Uterus (tissue), 2 donors: ENCODE measurements at regions not wholly inside any gene's neighbourhood (a gene's known extent, or its start where the extent isn't known, plus 50 kb on each side); places are given as distances from the start of the nearest gene placed in this dataset.

ENCODE experiments used
- POLR2A ChIP-seq, 2 donors: fragments of 450-650 bp; IDR thresholded peaks; one replicate each; pipeline ENCODE4 v1.6.1; 2016; ENCODE audit warnings: antibody characterized with exemption in 2 of 2, mild to moderate bottlenecking in 1 of 2, moderate library complexity in 1 of 2
- TF ChIP-seq, protein P1 (sequence below), 4 experiments: fragments of 200-600 bp in 2 of 4; fragments of 450-650 bp in 2 of 4; sonication (generic) in 2 of 4; IDR thresholded peaks; one replicate each; pipeline ENCODE4 v1.5.1; 2016 to 2019; ENCODE audit warnings: antibody characterized with exemption in 4 of 4, mild to moderate bottlenecking in 2 of 4, moderate library complexity in 1 of 4

DNA sequence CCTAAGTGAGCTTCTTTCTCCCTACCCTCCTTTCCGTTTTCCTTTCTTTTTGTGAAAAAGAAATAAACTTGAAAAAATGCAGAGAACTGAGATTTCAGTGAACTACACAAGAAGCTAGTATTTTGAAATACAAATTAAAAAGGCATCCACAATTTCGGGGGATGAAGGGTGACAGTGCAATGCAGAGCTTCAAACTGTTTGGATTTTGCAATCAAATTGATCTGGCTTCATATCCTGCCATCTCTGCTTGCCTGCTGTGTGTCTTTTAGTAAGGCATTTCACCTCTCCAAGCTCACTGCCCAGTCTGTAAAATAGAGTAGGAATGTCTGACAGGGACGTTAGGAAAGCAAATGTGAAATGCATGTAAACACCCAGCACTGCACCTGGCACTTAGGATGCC lies 258.0 kb downstream of the HACE1 start:
- TF ChIP-seq POLR2A (IDR thresholded peaks at IDR 0.05), result no peak
- TF ChIP-seq, protein P1, sequence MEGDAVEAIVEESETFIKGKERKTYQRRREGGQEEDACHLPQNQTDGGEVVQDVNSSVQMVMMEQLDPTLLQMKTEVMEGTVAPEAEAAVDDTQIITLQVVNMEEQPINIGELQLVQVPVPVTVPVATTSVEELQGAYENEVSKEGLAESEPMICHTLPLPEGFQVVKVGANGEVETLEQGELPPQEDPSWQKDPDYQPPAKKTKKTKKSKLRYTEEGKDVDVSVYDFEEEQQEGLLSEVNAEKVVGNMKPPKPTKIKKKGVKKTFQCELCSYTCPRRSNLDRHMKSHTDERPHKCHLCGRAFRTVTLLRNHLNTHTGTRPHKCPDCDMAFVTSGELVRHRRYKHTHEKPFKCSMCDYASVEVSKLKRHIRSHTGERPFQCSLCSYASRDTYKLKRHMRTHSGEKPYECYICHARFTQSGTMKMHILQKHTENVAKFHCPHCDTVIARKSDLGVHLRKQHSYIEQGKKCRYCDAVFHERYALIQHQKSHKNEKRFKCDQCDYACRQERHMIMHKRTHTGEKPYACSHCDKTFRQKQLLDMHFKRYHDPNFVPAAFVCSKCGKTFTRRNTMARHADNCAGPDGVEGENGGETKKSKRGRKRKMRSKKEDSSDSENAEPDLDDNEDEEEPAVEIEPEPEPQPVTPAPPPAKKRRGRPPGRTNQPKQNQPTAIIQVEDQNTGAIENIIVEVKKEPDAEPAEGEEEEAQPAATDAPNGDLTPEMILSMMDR (IDR thresholded peaks at IDR 0.05), result no peak
